Fibroblast of lung (primary cell): ENCODE measurements at regions not wholly inside any gene's neighbourhood (a gene's known extent, or its start where the extent isn't known, plus 50 kb on each side); places are given as distances from the start of the nearest gene placed in this dataset.
"Not testable (repeated sequence)": the region's sequence is repeated elsewhere in the genome, so short reads cannot be mapped to it uniquely, and the experiment has no call there.

Source experiments
- DNase-seq, 2 donors: peaks; one replicate each; pipeline versions ENCODE4 v3.0.0 to v3.0.0-alpha.2; 2010; ENCODE audit warnings: low read depth in 2 of 2
- H2AFZ ChIP-seq: 2 replicates; pipeline ENCODE4 v1.5.1; 2012; ENCODE audit warnings: low read length, control low read depth, inconsistent platforms
- H3K27ac ChIP-seq: 2 replicates; pipeline ENCODE4 v1.5.1; 2011; ENCODE audit warnings: low read length, control low read depth; ENCODE audit not compliant: insufficient read depth
- H3K27me3 ChIP-seq: 2 replicates; pipeline ENCODE4 v1.5.1; 2011; ENCODE audit warnings: mild to moderate bottlenecking, low read length; ENCODE audit not compliant: control insufficient read depth, insufficient read depth
- H3K36me3 ChIP-seq: 2 replicates; pipeline ENCODE4 v1.5.1; 2011; ENCODE audit warnings: low read length; ENCODE audit not compliant: control insufficient read depth, insufficient read depth
- H3K4me1 ChIP-seq: 2 replicates; pipeline ENCODE4 v1.5.1; 2011; ENCODE audit warnings: low read length; ENCODE audit not compliant: control insufficient read depth, insufficient read depth; ENCODE audit errors: extremely low read depth
- H3K4me2 ChIP-seq: 2 replicates; pipeline ENCODE4 v1.5.1; 2011; ENCODE audit warnings: low read length, control low read depth; ENCODE audit not compliant: insufficient read depth; ENCODE audit errors: extremely low read depth
- H3K4me3 ChIP-seq, 4 experiments: fragments of 200-600 bp in 1 of 4; sonication (generic) in 1 of 4; replicated peaks in 1 of 4; 2 replicates each; pipeline ENCODE4 v1.5.1; 2011 to 2016; ENCODE audit warnings: low read length in 4 of 4, low read depth in 3 of 4, mild to moderate bottlenecking in 3 of 4, control low read depth in 2 of 4, inconsistent platforms in 1 of 4, mixed read lengths in 1 of 4; ENCODE audit not compliant: insufficient read depth in 1 of 4; ENCODE audit errors: control extremely low read depth in 1 of 4
- H3K79me2 ChIP-seq: 2 replicates; pipeline ENCODE4 v1.5.1; 2012; ENCODE audit warnings: mild to moderate bottlenecking, low read length, inconsistent platforms; ENCODE audit not compliant: control insufficient read depth, insufficient read depth
- H3K9ac ChIP-seq: 2 replicates; pipeline ENCODE4 v1.5.1; 2011; ENCODE audit warnings: mild to moderate bottlenecking, low read length, control low read depth; ENCODE audit not compliant: insufficient read depth
- H3K9me3 ChIP-seq: 2 replicates; pipeline ENCODE4 v1.5.1; 2012; ENCODE audit warnings: low read depth, low read length; ENCODE audit not compliant: control insufficient read depth, insufficient read depth
- H4K20me1 ChIP-seq: 2 replicates; pipeline ENCODE4 v1.5.1; 2011; ENCODE audit warnings: low read length; ENCODE audit not compliant: control insufficient read depth, insufficient read depth; ENCODE audit errors: extremely low read depth
- EZH2 ChIP-seq: IDR thresholded peaks from 2 replicates; pipeline ENCODE4 v1.5.1; 2012; ENCODE audit warnings: low read length, control low read depth, mild to moderate bottlenecking; ENCODE audit errors: missing control alignments
- TF ChIP-seq, protein P1 (sequence below), 2 donors: IDR thresholded peaks in 1 of 2; conservative IDR thresholded peaks in 1 of 2; 1 replicate in 1 of 2; 2 replicates in 1 of 2; pipeline ENCODE4 v1.5.1; 2011 to 2012; ENCODE audit warnings: low read length in 2 of 2, control low read depth in 1 of 2, inconsistent platforms in 1 of 2, low read depth in 1 of 2, mild to moderate bottlenecking in 1 of 2

DNA sequence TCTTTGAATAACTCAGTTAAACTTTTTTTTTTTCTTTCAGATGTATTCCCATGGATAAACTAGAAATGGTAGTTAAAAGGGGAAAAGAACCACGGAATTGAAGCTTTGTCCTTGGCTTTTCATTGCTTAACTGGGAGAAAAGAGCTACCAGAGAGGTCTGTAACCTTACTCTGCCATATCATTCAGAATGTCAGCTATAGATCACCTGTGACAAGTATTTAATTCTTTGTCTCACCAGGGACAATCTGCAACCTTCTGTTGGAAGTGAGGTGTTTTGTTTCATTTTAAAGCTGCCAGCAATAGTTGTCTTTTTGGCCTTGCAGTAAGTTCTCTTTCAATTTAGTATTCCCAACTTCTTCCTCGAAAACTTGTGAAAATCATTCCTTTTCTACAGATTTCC lies 618.4 kb downstream of the FRK start:
- H4K20me1 ChIP-seq, result no peaks in the 10 kb centered on the region

DNA sequence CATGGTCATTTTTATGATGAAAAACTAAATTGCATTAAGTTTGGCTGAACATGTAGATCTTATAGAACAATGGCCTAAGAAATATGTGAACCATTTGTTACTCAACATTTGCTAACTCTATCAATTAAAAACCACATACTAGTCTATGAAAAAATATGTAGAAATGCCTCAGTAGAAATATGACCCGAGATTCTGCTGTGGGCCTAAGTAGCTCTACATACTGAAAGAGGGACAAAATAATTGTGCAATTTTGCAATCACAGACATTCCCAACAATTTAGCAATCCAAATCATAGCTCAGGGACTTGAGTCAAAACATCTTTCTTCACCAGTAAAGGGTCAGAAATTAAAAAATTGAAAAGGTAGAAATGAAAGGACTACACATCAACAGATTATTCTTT lies 619.0 kb downstream of the FRK start:
- H4K20me1 ChIP-seq, result no peaks in the 10 kb centered on the region
- H3K4me3 ChIP-seq, result no peak overlapping the region
- DNase-seq, result peak in 1 of 2 donors; percentile 25
- H3K4me1 ChIP-seq, result no peaks in the 10 kb centered on the region
- H3K27ac ChIP-seq, result no peak overlapping the region
- H3K9me3 ChIP-seq, result no peaks in the 10 kb centered on the region
- H2AFZ ChIP-seq, result no peak overlapping the region
- no peak overlapping the region for H3K9ac ChIP-seq
- no peaks in the 10 kb centered on the region for H3K79me2 ChIP-seq
- TF ChIP-seq EZH2, result no peak
- TF ChIP-seq, protein P1, sequence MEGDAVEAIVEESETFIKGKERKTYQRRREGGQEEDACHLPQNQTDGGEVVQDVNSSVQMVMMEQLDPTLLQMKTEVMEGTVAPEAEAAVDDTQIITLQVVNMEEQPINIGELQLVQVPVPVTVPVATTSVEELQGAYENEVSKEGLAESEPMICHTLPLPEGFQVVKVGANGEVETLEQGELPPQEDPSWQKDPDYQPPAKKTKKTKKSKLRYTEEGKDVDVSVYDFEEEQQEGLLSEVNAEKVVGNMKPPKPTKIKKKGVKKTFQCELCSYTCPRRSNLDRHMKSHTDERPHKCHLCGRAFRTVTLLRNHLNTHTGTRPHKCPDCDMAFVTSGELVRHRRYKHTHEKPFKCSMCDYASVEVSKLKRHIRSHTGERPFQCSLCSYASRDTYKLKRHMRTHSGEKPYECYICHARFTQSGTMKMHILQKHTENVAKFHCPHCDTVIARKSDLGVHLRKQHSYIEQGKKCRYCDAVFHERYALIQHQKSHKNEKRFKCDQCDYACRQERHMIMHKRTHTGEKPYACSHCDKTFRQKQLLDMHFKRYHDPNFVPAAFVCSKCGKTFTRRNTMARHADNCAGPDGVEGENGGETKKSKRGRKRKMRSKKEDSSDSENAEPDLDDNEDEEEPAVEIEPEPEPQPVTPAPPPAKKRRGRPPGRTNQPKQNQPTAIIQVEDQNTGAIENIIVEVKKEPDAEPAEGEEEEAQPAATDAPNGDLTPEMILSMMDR (conservative IDR thresholded peaks at IDR 0.05 in 1 of 2, IDR thresholded peaks at IDR 0.05 in 1 of 2; ENCODE audit: low read depth in 1 of 2, low read length in 2 of 2), result no peak
- no peak overlapping the region for H3K4me2 ChIP-seq
- H3K36me3 ChIP-seq, result no peaks in the 10 kb centered on the region
- no peaks in the 10 kb centered on the region for H3K27me3 ChIP-seq

More for the DNA sequence above, 618.4 kb downstream of the FRK start:
- Histone ChIP-seq H3K4me3 (no peak overlapping the region), H3K9me3 (no peaks in the 10 kb centered on the region), H3K36me3 (no peaks in the 10 kb centered on the region), H3K79me2 (no peaks in the 10 kb centered on the region), H3K27ac (no peak overlapping the region), H3K4me1 (no peaks in the 10 kb centered on the region), H3K4me2 (no peak overlapping the region), H2AFZ (no peak overlapping the region), H3K9ac (no peak overlapping the region), H3K27me3 (no peaks in the 10 kb centered on the region)
- DNase-seq, result no peak
- TF ChIP-seq, protein P1 (conservative IDR thresholded peaks at IDR 0.05 in 1 of 2, IDR thresholded peaks at IDR 0.05 in 1 of 2; ENCODE audit: low read depth in 1 of 2, low read length in 2 of 2), result no peak
- TF ChIP-seq EZH2, result no peak

DNA sequence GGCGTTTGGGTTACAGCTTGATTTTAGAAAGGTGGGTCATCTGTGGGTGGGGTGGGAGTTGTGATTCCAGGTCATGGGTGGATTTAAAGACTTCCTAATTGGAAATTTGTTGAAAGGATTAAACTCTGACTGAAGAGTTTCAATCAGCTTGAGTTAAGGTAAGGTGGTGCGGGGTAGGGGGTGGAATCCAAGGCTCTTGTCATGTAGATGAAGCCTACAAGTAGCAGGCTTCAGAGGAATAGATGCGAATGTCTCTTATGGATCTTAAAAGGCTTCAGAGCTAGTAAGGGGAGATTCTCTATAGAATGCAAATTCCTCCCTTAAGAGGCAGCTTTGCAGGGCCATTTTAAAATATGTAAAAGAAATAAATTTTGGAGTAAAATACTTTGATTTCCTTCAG lies 645.3 kb downstream of the FRK start:
- no peaks in the 10 kb centered on the region for H4K20me1 ChIP-seq
- H3K27ac ChIP-seq, result no peak overlapping the region
- H2AFZ ChIP-seq, result no peak overlapping the region
- H3K9me3 ChIP-seq, result no peaks in the 10 kb centered on the region
- no peaks in the 10 kb centered on the region for H3K27me3 ChIP-seq
- TF ChIP-seq, protein P1 (conservative IDR thresholded peaks at IDR 0.05 in 1 of 2, IDR thresholded peaks at IDR 0.05 in 1 of 2; ENCODE audit: low read depth in 1 of 2, low read length in 2 of 2), result no peak
- TF ChIP-seq EZH2, result no peak
- H3K4me1 ChIP-seq, result no peaks in the 10 kb centered on the region
- no peaks in the 10 kb centered on the region for H3K36me3 ChIP-seq
- no peaks in the 10 kb centered on the region for H3K79me2 ChIP-seq
- H3K9ac ChIP-seq, result no peak overlapping the region
- H3K4me2 ChIP-seq, result no peak overlapping the region
- DNase-seq, result no peak
- no peak overlapping the region for H3K4me3 ChIP-seq

DNA sequence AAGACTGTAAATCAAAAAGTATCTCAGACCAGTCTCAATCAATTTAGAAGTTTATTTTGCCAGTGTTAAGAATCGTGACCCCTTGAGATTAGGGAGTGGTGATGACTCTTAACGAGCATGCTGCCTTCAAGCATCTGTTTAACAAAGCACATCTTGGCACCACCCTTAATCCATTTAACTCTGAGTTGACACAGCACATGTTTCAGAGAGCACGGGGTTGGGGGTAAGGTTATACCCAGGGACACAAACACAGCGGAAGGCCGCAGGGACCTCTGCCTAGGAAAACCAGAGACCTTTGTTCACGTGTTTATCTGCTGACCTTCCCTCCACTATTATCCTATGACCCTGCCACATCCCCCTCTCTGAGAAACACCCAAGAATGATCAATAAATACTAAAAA lies 645.8 kb downstream of the FRK start:
- not testable (repeated sequence) for H2AFZ ChIP-seq, H4K20me1 ChIP-seq, H3K36me3 ChIP-seq, H3K9me3 ChIP-seq, DNase-seq, H3K9ac ChIP-seq, H3K4me1 ChIP-seq, H3K4me3 ChIP-seq, H3K27ac ChIP-seq, H3K27me3 ChIP-seq, H3K4me2 ChIP-seq, H3K79me2 ChIP-seq
